ENCODE measurements at regions not wholly inside any gene's neighbourhood (a gene's known extent, or its start where the extent isn't known, plus 50 kb on each side); places are given as distances from the start of the nearest gene placed in this dataset.

DNA sequence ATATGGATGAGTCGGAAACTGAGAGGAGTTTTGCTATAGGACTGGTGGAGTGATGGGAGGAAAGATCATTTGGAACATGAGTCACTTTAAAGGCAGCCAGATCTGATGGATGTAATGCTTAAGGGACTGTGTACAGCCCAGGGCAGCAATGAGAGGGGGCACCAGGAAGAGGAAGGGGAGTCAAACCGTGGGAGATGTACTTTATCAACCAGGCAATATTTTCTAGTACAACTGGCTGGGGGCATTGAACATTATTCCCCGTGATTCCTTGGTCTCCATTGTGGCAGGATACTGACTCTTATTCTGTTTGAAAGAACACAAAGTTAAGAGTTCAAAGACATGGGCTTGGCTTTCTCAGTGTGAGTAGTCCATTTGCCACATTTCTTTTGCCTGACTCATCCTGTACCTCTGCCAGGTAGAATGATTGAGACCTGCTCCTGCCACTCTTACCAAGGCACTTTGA, 268.2 kb upstream of the NR5A2 start:
- no peak for DNase-seq

- DNase-seq: no peak
Measured at GRCh38 chr1:199762572-199762971, 264.9 kb upstream of the NR5A2 start.

GRCh38 chr1:199766218-199766792, 261.2 kb upstream of the NR5A2 start:
- no peak for DNase-seq

- no peak for DNase-seq
Measured at GRCh38 chr1:199767700-199768099, 259.8 kb upstream of the NR5A2 start.

DNA sequence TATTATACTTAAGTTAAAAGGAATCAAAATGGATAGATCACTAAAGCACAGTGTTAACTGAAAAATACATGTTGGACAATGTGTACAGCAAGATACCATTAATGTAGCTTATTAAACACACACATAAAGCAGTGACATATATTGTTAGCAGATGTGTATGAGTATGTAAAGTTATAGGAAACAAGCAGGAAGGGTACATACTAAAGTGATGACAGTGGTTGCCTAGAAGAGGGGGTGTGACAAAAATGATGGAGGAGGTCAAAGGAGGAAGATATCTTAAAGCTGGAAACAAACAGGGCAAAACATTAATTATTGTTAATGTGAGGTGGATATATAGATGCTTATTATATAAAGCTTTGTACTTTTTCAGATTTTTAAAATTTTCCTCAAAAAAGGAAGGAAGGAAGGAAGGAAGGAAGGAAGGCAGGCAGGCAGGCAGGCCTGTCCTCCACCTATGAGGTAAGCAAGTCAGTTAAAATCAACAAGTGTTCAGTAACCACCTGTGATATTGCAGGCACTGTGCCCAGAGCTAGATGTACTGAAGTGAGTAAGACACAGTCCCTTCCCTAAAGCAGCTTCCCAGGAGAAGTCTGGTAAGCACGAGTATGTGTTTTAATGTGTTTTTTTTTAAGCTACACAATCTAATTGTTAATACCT, 252.9 kb upstream of the NR5A2 start:
- DNase-seq: no peak

- no peak for DNase-seq
Measured at GRCh38 chr1:199776768-199777497, 250.6 kb upstream of the NR5A2 start.

DNA sequence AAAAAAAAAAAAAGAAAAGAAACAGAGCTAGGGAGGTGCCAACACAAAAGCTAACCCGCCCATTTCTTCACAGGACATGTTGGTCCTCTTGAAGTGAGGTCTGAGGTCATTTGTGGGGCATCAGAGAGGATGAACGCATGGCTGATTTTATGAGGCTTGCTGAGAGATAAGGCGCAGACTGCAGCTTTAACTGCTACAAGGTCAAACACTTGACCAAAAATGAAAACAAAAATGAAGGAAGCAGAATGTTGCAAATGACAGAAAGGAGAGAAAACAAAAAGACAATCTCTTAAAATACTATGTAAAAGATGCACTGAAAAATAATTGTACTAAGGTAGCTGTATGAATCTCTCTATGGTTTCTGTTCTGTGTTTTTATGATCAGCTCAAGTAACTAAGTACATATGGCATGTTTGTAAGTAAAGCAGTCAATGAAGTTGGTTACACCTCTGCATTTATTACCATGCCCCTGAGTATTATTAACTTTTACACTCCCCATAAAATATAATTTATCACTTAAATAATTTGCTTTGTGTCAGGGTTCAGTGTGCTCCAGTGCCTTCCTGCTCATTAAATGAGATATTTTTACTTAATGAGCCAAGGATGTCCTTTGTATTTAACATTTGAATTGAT, 249.1 kb upstream of the NR5A2 start:
- DNase-seq: no peak

DNA sequence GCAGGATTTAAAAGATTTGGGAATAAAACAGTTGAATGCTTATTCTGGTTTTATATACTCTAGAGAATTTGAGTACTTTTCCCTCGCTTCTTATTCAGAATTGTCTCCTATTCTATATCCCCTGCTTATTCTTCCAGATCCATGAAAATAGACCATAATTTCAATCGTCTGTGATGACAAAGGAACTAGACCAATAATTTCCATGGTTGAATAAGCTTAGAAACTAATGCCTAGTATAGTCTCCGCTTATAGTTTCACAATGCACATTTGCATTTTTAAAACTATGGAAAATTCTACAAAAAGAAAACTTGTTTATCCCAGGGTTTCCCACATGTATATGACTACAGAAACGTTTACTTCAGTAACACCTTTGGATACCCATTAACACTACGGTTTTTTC, 247.4 kb upstream of the NR5A2 start:
- no peak for DNase-seq

DNA sequence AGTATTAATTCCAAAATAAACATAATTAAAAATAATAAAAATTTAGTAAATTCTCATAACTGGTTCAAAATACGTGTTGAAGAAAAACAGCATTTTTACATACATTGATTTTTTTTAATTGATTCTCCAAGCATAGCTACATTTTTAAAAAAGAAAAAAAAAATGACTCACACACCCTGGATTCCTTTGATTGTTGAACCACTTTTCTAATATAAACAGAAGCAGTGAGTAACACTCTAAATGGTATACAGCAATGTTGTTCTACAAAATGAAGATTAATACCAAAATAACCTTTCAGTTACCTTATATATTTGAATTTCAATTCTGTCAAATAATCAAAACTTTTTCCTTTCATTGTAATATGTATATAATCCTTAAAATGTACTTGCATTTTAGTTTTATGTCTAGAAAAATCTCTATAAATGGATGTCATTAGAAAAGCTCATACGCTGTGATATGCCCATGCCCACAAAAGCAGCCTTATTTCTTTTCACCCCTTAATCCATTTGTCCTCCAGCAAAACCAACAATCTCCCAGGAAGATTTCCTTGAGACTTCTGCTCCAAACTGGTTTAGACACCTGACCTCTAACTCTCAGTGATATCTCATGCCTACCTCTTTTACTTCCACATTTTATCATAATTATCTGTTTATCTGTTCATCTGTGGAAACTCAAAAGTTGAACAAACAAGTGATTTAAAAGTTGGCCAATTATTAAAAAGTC, 246.4 kb upstream of the NR5A2 start:
- no peak for DNase-seq

- DNase-seq: no peak
Measured at GRCh38 chr1:199784138-199784895, 243.2 kb upstream of the NR5A2 start.

- no peak for DNase-seq
Measured at GRCh38 chr1:199786695-199787094, 240.8 kb upstream of the NR5A2 start.

- no peak for DNase-seq
Measured at GRCh38 chr1:199789141-199789540, 238.4 kb upstream of the NR5A2 start.

GRCh38 chr1:199791495-199791894, 236.0 kb upstream of the NR5A2 start:
- DNase-seq: no peak

DNA sequence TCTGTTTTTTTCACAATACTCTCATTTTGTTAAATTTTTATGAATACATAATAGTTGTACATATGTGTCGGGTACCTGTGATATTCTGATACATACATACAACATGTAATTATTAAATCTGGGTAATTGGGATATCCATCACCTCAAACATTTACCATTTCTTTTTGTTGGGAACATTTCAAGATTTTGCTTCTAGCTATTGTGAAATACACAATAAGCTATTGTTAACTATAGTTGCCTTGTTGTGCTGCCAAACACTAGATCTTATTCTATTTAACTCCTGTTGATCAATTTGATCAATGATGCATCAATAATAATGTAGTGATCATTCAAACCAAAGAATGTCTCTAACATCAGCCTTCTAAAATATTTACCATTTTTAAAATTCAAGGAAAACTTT, 234.6 kb upstream of the NR5A2 start:
- DNase-seq: no peak

GRCh38 chr1:199794105-199794863, 233.2 kb upstream of the NR5A2 start:
- no peak for DNase-seq

DNA sequence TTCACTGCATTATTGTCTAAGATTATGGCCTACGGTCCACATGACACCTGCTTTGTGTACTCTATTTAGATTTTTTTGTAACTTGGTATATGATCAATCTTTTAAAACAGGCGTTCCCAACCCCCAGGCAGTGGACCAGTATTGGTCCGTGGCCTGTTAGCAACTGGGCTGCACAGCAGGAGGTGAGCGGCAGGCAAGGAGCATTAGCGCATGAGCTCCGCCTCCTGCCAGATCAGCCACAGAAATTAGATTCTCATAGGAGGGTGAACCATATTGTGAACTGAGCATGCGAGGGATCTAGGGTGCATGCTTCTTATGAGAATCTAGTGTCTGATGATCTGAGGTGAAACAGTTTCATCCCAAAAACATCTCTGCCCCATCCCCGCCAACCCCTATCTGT, 228.4 kb upstream of the NR5A2 start:
- no peak for DNase-seq

DNA sequence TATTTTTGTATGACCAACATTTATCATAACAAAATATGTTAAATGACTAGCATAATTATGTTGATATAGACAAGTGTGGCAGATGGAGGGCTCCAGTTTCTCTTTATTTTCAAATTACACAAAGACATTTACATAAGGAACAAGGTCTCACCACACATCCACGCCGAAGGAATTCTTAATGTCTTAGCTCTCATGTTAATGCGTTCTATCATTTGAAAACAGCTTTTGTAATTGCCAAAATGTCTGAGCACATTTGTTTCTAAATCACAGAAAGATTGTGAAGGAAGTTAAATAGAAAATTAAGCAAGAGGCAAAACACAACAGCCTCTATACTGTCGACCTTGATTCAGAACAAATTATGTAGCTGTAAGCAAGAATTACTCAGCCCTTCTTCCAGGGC, 223.0 kb upstream of the NR5A2 start:
- DNase-seq: no peak

DNA sequence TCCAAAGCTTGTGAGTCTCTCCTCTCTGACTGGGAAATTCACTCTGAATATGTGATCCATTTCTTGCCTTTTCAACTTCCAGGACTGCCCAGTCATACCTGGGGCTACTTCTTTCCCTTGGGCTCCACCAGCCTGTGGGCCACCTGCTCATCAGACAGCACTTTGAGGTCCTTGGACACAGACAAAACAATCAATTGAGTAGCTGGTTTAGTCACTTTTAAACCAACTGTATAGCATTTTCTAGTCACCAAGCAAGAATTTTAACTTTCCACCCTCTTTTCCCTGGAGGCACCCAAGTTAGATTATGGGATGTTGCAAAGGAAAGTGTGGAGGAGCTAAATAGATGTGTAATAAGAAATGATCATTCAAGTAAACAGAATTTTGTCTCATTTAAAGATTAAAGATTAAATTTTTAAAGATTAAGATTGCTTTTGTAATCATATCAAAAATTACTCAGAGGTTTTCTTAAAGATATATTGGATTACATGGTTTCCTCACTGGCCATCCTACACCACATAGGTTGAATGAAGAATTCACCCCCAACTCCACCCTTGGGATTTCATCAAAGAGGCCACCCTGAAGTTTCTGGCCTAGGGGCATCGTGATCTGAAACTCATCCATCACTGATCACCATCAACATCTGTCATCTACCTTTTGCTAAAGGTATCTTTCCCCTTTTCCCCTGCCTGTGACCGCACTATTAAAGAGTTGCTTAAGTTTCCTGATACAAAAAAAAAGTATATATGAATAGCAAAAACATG, 219.2 kb upstream of the NR5A2 start:
- DNase-seq: no peak

GRCh38 chr1:199809311-199809710, 218.2 kb upstream of the NR5A2 start:
- no peak for DNase-seq

DNA sequence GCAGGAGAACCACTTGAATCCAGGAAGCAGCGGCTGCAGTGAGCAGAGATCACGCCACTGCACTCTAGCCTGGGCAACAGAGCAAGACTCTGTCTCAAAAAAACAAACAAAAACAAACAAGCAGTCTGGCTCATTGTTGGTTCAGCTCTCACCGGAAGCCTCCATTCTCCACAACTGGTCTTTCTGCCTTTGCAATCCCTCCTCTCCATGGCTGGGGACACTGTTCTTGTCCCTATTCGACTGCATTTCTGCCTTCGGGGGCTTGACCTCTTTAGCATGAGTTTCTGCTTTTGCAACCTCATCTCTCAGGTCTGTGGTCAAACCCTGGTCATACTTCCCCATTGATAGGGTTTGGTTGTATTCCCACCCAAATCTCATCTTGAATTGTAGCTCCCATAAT, 216.3 kb upstream of the NR5A2 start:
- DNase-seq: no peak

DNA sequence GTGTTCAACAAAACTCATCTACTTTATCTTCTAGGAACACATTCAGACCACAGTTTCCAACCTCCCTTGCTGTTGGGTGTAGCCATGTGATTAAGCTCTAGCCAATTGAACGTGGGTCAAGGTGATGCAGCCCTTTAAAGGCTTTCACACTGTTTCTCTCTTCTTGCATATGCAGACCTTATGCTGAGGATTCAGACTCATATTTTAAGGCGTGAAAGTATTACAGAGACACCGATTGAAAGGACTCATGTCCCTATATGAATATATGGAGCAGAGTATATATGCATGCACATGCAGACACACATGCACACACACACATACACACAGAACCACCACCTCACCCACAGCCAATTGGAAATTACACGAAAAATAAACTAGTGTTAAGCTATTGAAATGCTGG, 214.3 kb upstream of the NR5A2 start:
- no peak for DNase-seq

All from T-helper 2 cell (primary cell).